GM12878 (cell line): ENCODE measurements at regions not wholly inside any gene's neighbourhood (a gene's known extent, or its start where the extent isn't known, plus 50 kb on each side); places are given as distances from the start of the nearest gene placed in this dataset.

Experiments used
- ATAC-seq: fragments of 200-7000 bp; cut with Tn5 transposase; 3 replicates; pipeline ENCODE4 v1.9.1; 2020; ENCODE audit warnings: mild to moderate bottlenecking, moderate library complexity
- BruUV-seq: library from RNA; stranded (reverse); fragments of 400-500 nt; replicated peaks from 2 replicates; lab custom pipeline; 2021; lab: Mats Ljungman, UMichigan
- CTCF ChIA-PET: fragments of 300-600 bp; sonication (Branson Sonifier 250); formaldehyde crosslinking; extraction: SDS; loops from one replicate; lab custom pipeline; 2021; ENCODE audit warnings: inconsistent platforms; lab: Yijun Ruan, JAX
- POLR2A ChIA-PET: fragments of 350-600 bp; formaldehyde crosslinking; extraction: SDS; loops from one replicate; lab custom pipeline; 2021; ENCODE audit warnings: inconsistent platforms; lab: Charles Lee
- RAD21 ChIA-PET: fragments of 300-600 bp; sonication (Branson Sonifier 250); formaldehyde crosslinking; loops from one replicate; lab custom pipeline; 2023; ENCODE audit warnings: antibody characterized with exemption; ENCODE audit not compliant: unreplicated experiment; lab: Charles Lee
- SMC1A ChIA-PET: fragments of 300-600 bp; sonication (Branson Sonifier 250); formaldehyde crosslinking; loops from one replicate; lab custom pipeline; 2023; ENCODE audit not compliant: unreplicated experiment, uncharacterized antibody; lab: Charles Lee
- DNase-seq: peaks from one replicate; pipeline ENCODE4 v3.0.0-alpha.2; 2011; ENCODE audit warnings: low read depth, low spot score
- FAIRE-seq: peaks from 3 replicates; lab custom pipeline; 2011; peaks lifted over from hg19 to GRCh38; lab: Jason Lieb, UNC
- H2AFZ ChIP-seq: 2 replicates; pipeline ENCODE4 v1.6.0; 2011; ENCODE audit warnings: low read depth, low read length, control low read depth; ENCODE audit not compliant: control insufficient read depth
- H3K27ac ChIP-seq: 2 replicates; pipeline ENCODE4 v1.5.1; 2011; ENCODE audit warnings: control low read depth; ENCODE audit not compliant: control insufficient read depth, insufficient read depth
- H3K27me3 ChIP-seq, 2 experiments: replicated peaks in 1 of 2; 2 replicates each; pipeline versions ENCODE4 v1.6.0 to v1.6.1; 2011; ENCODE audit warnings: low read length in 1 of 2; ENCODE audit not compliant: control insufficient read depth in 2 of 2, insufficient read depth in 2 of 2
- H3K36me3 ChIP-seq, 2 experiments: 2 replicates each; pipeline ENCODE4 v1.5.1; 2011; ENCODE audit warnings: low read length in 1 of 2; ENCODE audit not compliant: control insufficient read depth in 2 of 2, insufficient read depth in 2 of 2
- H3K4me1 ChIP-seq: 2 replicates; pipeline ENCODE4 v1.6.1; 2011; ENCODE audit warnings: mild to moderate bottlenecking, low read length, moderate library complexity, mixed read lengths; ENCODE audit not compliant: control insufficient read depth, insufficient read depth
- H3K4me2 ChIP-seq: 2 replicates; pipeline ENCODE4 v1.6.0; 2011; ENCODE audit warnings: control low read depth; ENCODE audit not compliant: control insufficient read depth, insufficient read depth
- H3K4me3 ChIP-seq: fragments of 200-600 bp; sonication (generic); 2 replicates; pipeline ENCODE4 v1.5.1; 2016
- H3K79me2 ChIP-seq: 2 replicates; pipeline ENCODE4 v1.6.0; 2011; ENCODE audit warnings: low read length; ENCODE audit not compliant: control insufficient read depth, insufficient read depth
- H3K9ac ChIP-seq: 2 replicates; pipeline ENCODE4 v1.8.0; 2011; ENCODE audit warnings: low read length, control low read depth, mixed read lengths; ENCODE audit not compliant: control insufficient read depth, insufficient read depth
- H3K9me3 ChIP-seq: replicated peaks from 3 replicates; pipeline ENCODE4 v1.5.1; 2011; ENCODE audit warnings: mild to moderate bottlenecking, low read length; ENCODE audit not compliant: control insufficient read depth, insufficient read depth
- H4K20me1 ChIP-seq: 2 replicates; pipeline ENCODE4 v1.6.0; 2011; ENCODE audit not compliant: control insufficient read depth, insufficient read depth
- ATF7 ChIP-seq: fragments of 450-650 bp; IDR thresholded peaks from 2 replicates; pipeline ENCODE4 v1.6.1; 2016; ENCODE audit warnings: low read depth, mild to moderate bottlenecking
- MTA3 ChIP-seq: IDR thresholded peaks from 2 replicates; pipeline ENCODE4 v1.6.1; 2012; ENCODE audit warnings: low read length, inconsistent platforms, borderline replicate concordance
- NFXL1 ChIP-seq: fragments of 450-650 bp; IDR thresholded peaks from 2 replicates; pipeline ENCODE4 v1.6.1; 2017; ENCODE audit warnings: antibody characterized with exemption, mild to moderate bottlenecking, borderline replicate concordance
- PAX5 ChIP-seq: IDR thresholded peaks from 2 replicates; pipeline ENCODE4 v1.6.1; 2011; ENCODE audit warnings: low read depth, low read length, borderline replicate concordance
- SIX5 ChIP-seq: IDR thresholded peaks from 2 replicates; pipeline ENCODE4 v1.6.1; 2011; ENCODE audit warnings: mild to moderate bottlenecking, low read depth, low read length, moderate library complexity; ENCODE audit not compliant: severe bottlenecking
- STAT1 ChIP-seq: fragments of 450-650 bp; conservative IDR thresholded peaks from 2 replicates; pipeline ENCODE4 v1.6.1; 2014; ENCODE audit warnings: antibody characterized with exemption, mild to moderate bottlenecking
- TARDBP ChIP-seq: IDR thresholded peaks from 2 replicates; pipeline ENCODE4 v1.6.1; 2016; ENCODE audit warnings: borderline replicate concordance
- TCF3 ChIP-seq: IDR thresholded peaks from 2 replicates; pipeline ENCODE4 v1.6.1; 2012; ENCODE audit warnings: low read depth, mild to moderate bottlenecking, low read length, borderline replicate concordance; ENCODE audit not compliant: insufficient read depth
- YBX1 ChIP-seq: fragments of 450-650 bp; IDR thresholded peaks from 2 replicates; pipeline ENCODE4 v1.6.1; 2016; ENCODE audit warnings: antibody characterized with exemption
- YY1 ChIP-seq: IDR thresholded peaks from 2 replicates; pipeline ENCODE4 v1.6.1; 2011; ENCODE audit warnings: low read depth, mild to moderate bottlenecking, low read length
- ZBED1 ChIP-seq: IDR thresholded peaks from 2 replicates; pipeline ENCODE4 v1.6.1; 2016; ENCODE audit warnings: borderline replicate concordance
- ZNF24 ChIP-seq: fragments of 450-650 bp; IDR thresholded peaks from 2 replicates; pipeline ENCODE4 v1.6.1; 2017; ENCODE audit warnings: antibody characterized with exemption, mild to moderate bottlenecking
- WGBS: methylation state at CpG from one replicate; pipeline ENCODE4 v1.1.6; 2016; ENCODE audit warnings: low lambda C conversion rate; ENCODE audit not compliant: insufficient replicate concordance, insufficient coverage; ENCODE audit errors: missing lambda C conversion rate; 5-methylcytosine and 5-hydroxymethylcytosine counted together
- in situ Hi-C: fragments of 300-500 bp; cut with MboI; formaldehyde crosslinking; loops from 9 replicates; pipeline ENCODE4 v1.14.3; 2018; ENCODE audit warnings: mixed read lengths
- intact Hi-C: fragments of 100-400 bp; cut with micrococcal nuclease; formaldehyde crosslinking; loops from one replicate; pipeline ENCODE4 v1.14.2; 2022; ENCODE audit not compliant: unreplicated experiment
- TF ChIP-seq, protein P1 (sequence below): IDR thresholded peaks from 2 replicates; pipeline ENCODE4 v1.6.1; 2011; ENCODE audit warnings: low read depth, low read length, improper control_type of control experiment, borderline replicate concordance
- TF ChIP-seq, protein P2 (sequence below): fragments of 450-650 bp; IDR thresholded peaks from 2 replicates; pipeline ENCODE4 v1.6.1; 2016; ENCODE audit warnings: mild to moderate bottlenecking, moderate library complexity, borderline replicate concordance
- TF ChIP-seq, protein P3 (sequence below): fragments of 150-350 bp; IDR thresholded peaks from 2 replicates; pipeline ENCODE4 v1.6.1; 2014; ENCODE audit warnings: mild to moderate bottlenecking, low read depth, low read length

DNA sequence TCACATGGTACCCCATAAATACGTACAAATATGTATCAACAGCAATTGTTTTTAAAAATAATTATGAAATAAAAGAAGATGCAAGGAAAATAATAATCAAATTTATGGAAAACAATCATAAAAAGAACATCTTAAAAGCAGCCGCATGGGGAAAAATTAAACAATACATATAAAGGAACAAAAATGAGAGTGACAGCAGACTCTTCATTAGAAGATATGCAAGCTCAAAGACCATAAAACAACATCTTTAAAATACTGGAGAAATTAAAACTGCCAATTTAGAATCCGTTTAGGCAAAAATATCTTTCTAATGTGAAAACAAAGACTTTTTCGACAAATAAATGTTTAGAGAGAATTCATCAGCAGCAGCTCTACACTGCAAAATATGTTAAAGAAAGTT lies 190.6 kb upstream of the C11orf58 start (continued):
- no peak for TF ChIP-seq ATF7
- TF ChIP-seq, all 136 proteins: peak for 0

DNA sequence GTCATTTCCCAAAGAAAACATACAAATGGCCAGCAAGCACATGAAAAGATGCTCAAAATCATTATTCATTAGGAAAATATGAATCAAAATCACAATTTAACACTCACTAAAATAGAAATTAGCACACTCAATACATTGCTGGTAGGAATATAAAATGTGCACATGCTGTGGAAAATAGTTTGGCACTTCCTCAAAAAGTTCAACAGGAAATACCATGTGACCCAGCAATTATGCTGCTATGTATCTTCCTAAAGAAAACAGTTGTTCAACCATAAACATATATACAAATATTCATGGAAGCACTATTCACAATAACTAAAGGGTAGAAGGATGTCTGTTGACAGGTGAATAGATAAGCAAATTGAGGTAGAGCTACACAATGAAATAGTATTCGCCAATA lies 187.3 kb upstream of the SOX6 start:
- no peaks in the 10 kb centered on the region for H3K27me3 ChIP-seq
- H4K20me1 ChIP-seq: no peaks in the 10 kb centered on the region
- FAIRE-seq (no peak), DNase-seq (no peak), ATAC-seq (no peak)
- no peak overlapping the region for H2AFZ ChIP-seq
- H3K9ac ChIP-seq: no peak overlapping the region
- H3K4me2 ChIP-seq: no peak overlapping the region
- POLR2A ChIA-PET: no interaction called here
- in situ Hi-C loops (no loop called here), intact Hi-C loops (no loop called here)
- CTCF ChIA-PET: no interaction called here
- no TSS peak for BruUV-seq
- SMC1A ChIA-PET: interaction anchor here (0.8 kb wide), 1 partner anchor 244 kb away, joined by 3 read pairs; no protein-coding TSS in a partner anchor
- H3K9me3 ChIP-seq: no peaks in the 10 kb centered on the region
- H3K4me3 ChIP-seq: no peak overlapping the region
- no peaks in the 10 kb centered on the region for H3K36me3 ChIP-seq
- RAD21 ChIA-PET: no interaction called here
- no peaks in the 10 kb centered on the region for H3K79me2 ChIP-seq
- no peaks in the 10 kb centered on the region for H3K4me1 ChIP-seq
- no peak overlapping the region for H3K27ac ChIP-seq
- 0% methylated on average over 1 of the region's 1 CpG for WGBS
- no peak for TF ChIP-seq MTA3
- no peak for TF ChIP-seq ZNF24
- TF ChIP-seq TCF3: no peak
- no peak for TF ChIP-seq STAT1
- TF ChIP-seq YBX1: no peak
- no peak for TF ChIP-seq TARDBP
- no peak for TF ChIP-seq YY1
- no peak for TF ChIP-seq PAX5
- no peak for TF ChIP-seq SIX5
- TF ChIP-seq NFXL1: no peak
- TF ChIP-seq, protein P1, sequence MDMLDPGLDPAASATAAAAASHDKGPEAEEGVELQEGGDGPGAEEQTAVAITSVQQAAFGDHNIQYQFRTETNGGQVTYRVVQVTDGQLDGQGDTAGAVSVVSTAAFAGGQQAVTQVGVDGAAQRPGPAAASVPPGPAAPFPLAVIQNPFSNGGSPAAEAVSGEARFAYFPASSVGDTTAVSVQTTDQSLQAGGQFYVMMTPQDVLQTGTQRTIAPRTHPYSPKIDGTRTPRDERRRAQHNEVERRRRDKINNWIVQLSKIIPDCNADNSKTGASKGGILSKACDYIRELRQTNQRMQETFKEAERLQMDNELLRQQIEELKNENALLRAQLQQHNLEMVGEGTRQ: no peak
- TF ChIP-seq ZBED1: no peak
- TF ChIP-seq, protein P2, sequence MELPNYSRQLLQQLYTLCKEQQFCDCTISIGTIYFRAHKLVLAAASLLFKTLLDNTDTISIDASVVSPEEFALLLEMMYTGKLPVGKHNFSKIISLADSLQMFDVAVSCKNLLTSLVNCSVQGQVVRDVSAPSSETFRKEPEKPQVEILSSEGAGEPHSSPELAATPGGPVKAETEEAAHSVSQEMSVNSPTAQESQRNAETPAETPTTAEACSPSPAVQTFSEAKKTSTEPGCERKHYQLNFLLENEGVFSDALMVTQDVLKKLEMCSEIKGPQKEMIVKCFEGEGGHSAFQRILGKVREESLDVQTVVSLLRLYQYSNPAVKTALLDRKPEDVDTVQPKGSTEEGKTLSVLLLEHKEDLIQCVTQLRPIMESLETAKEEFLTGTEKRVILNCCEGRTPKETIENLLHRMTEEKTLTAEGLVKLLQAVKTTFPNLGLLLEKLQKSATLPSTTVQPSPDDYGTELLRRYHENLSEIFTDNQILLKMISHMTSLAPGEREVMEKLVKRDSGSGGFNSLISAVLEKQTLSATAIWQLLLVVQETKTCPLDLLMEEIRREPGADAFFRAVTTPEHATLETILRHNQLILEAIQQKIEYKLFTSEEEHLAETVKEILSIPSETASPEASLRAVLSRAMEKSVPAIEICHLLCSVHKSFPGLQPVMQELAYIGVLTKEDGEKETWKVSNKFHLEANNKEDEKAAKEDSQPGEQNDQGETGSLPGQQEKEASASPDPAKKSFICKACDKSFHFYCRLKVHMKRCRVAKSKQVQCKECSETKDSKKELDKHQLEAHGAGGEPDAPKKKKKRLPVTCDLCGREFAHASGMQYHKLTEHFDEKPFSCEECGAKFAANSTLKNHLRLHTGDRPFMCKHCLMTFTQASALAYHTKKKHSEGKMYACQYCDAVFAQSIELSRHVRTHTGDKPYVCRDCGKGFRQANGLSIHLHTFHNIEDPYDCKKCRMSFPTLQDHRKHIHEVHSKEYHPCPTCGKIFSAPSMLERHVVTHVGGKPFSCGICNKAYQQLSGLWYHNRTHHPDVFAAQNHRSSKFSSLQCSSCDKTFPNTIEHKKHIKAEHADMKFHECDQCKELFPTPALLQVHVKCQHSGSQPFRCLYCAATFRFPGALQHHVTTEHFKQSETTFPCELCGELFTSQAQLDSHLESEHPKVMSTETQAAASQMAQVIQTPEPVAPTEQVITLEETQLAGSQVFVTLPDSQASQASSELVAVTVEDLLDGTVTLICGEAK: no peak
- TF ChIP-seq, protein P3, sequence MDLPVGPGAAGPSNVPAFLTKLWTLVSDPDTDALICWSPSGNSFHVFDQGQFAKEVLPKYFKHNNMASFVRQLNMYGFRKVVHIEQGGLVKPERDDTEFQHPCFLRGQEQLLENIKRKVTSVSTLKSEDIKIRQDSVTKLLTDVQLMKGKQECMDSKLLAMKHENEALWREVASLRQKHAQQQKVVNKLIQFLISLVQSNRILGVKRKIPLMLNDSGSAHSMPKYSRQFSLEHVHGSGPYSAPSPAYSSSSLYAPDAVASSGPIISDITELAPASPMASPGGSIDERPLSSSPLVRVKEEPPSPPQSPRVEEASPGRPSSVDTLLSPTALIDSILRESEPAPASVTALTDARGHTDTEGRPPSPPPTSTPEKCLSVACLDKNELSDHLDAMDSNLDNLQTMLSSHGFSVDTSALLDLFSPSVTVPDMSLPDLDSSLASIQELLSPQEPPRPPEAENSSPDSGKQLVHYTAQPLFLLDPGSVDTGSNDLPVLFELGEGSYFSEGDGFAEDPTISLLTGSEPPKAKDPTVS: no peak
